Thoracic aorta (tissue), 2 donors: ENCODE measurements at regions not wholly inside any gene's neighbourhood (a gene's known extent, or its start where the extent isn't known, plus 50 kb on each side); places are given as distances from the start of the nearest gene placed in this dataset.

ENCODE experiments used
- ATAC-seq: fragments of 150-250 bp; one replicate; pipeline ENCODE4 v1.8.0; 2017; ENCODE audit warnings: low read depth; ENCODE audit not compliant: insufficient number of reproducible peaks, low FRiP score
- DNase-seq: peaks from one replicate; pipeline ENCODE4 v3.0.0-alpha.2; 2020; ENCODE audit warnings: low spot score
- H3K27ac ChIP-seq, 2 donors: fragments of 200-600 bp; sonication (generic); 1 replicate in 1 of 2; 2 replicates in 1 of 2; pipeline ENCODE4 v1.5.1; 2016; ENCODE audit warnings: mild to moderate bottlenecking in 2 of 2, moderate library complexity in 2 of 2
- H3K27me3 ChIP-seq: fragments of 200-600 bp; sonication (generic); replicated peaks from 2 replicates; pipeline ENCODE4 v1.6.0; 2016; ENCODE audit warnings: mild to moderate bottlenecking; ENCODE audit not compliant: insufficient read depth
- H3K36me3 ChIP-seq: fragments of 200-600 bp; sonication (generic); one replicate; pipeline ENCODE4 v1.5.1; 2016
- H3K4me1 ChIP-seq, 2 donors: fragments of 200-600 bp; sonication (generic); 1 replicate in 1 of 2; 2 replicates in 1 of 2; pipeline versions ENCODE4 v1.5.1 to v1.6.0; 2016; ENCODE audit warnings: low read depth in 2 of 2, mild to moderate bottlenecking in 1 of 2; ENCODE audit not compliant: control insufficient read depth in 1 of 2
- H3K4me3 ChIP-seq: fragments of 200-600 bp; sonication (generic); 2 replicates; pipeline ENCODE4 v1.5.1; 2016; ENCODE audit warnings: mild to moderate bottlenecking
- H3K9me3 ChIP-seq: fragments of 200-600 bp; sonication (generic); 2 replicates; pipeline ENCODE4 v1.5.1; 2016
- TF ChIP-seq, protein P1 (sequence below): fragments of 200-600 bp; sonication (generic); IDR thresholded peaks from one replicate; pipeline ENCODE4 v1.5.1; 2019; ENCODE audit warnings: antibody characterized with exemption

DNA sequence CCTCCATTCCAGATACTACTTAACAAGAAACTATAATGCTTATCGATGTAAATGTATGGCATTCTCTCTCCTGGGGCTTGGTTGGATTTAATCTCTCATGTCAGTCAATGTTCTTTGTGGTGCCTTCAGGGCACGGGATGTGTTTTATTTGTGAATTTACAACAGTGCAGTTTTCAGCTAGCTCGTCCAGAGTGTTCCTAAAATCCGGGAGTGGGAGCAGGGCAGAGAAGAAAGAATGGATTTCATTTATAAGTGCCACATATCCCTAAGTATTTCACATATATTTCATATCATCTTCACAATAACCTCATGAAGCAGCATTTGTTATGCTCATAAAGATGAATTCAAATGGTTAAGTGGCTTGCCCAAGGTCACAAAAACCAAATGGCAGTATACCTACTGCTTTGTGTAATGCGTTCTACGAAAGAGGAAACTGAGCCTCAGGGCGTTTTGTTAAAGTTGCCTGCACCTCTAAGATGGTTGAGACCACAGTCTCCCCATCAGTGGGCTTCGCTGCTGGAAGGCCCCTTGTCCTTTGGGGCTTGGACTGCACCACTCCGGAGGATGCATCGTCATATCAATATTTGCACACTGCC lies 134.7 kb upstream of the MGAT5 start:
- no peak for DNase-seq
- TF ChIP-seq, protein P1, sequence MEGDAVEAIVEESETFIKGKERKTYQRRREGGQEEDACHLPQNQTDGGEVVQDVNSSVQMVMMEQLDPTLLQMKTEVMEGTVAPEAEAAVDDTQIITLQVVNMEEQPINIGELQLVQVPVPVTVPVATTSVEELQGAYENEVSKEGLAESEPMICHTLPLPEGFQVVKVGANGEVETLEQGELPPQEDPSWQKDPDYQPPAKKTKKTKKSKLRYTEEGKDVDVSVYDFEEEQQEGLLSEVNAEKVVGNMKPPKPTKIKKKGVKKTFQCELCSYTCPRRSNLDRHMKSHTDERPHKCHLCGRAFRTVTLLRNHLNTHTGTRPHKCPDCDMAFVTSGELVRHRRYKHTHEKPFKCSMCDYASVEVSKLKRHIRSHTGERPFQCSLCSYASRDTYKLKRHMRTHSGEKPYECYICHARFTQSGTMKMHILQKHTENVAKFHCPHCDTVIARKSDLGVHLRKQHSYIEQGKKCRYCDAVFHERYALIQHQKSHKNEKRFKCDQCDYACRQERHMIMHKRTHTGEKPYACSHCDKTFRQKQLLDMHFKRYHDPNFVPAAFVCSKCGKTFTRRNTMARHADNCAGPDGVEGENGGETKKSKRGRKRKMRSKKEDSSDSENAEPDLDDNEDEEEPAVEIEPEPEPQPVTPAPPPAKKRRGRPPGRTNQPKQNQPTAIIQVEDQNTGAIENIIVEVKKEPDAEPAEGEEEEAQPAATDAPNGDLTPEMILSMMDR: no peak
- no peaks in the 10 kb centered on the region for H3K27me3 ChIP-seq
- no peaks in the 10 kb centered on the region for H3K9me3 ChIP-seq
- H3K36me3 ChIP-seq: no peaks in the 10 kb centered on the region
- H3K4me3 ChIP-seq: peak overlapping the region; percentile 94
- H3K27ac ChIP-seq: peak overlapping the region; percentile 85 to 88
- ATAC-seq: no peak
- H3K4me1 ChIP-seq: peaks cover 28 to 33% of the 10 kb centered on the region in 2 donors

DNA sequence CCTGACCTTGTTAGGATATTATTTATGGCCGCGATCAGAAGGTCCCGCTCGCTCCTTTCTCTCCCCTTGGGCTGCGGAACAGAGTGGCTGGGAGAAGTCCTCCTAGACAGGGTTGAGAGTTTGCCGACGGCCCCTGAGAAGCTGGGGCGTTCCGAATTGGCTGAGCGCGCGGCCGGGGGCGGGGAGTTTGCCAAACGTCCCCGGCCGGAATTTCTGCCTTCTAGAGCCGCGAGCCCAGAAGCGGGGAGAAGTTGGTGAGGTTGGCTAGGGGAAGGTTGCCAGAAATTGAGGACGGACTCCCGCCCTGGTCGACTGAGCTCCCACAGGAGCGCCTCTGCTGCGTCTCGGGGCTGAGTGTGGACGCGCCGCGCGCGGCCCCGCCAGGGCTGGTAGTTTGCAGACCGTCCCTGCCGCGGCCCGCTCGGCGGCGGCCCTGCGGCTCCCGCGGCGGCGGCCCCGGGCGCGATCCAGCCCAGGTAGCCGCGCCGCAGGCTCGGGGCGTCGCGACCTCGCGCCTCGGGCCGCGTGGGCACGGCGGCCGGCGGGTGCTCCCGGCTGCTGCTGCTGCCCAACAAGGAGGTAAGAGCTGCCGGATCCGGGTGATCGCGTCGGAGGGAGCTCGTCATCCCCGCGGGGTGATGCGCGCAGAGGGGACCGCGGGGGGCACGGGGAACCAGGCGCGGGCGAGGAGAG lies 134.0 kb upstream of the MGAT5 start:
- Histone ChIP-seq H3K27ac (peak overlapping the region; percentile 85 to 88), H3K4me1 (peaks cover 28 to 37% of the 10 kb centered on the region in 2 donors), H3K4me3 (peak overlapping the region; percentile 94), H3K36me3 (no peaks in the 10 kb centered on the region), H3K27me3 (no peaks in the 10 kb centered on the region), H3K9me3 (no peaks in the 10 kb centered on the region)
- ATAC-seq (peak; percentile 52), DNase-seq (peak; percentile 60)
- TF ChIP-seq, protein P1: no peak

GRCh38 chr2:134120406-134120732 lies 133.5 kb upstream of the MGAT5 start:
- Histone ChIP-seq H3K4me1 (peaks cover 28 to 37% of the 10 kb centered on the region in 2 donors), H3K9me3 (no peaks in the 10 kb centered on the region), H3K4me3 (peak overlapping the region; percentile 94), H3K36me3 (no peaks in the 10 kb centered on the region), H3K27ac (peak overlapping the region; percentile 85 to 88), H3K27me3 (no peaks in the 10 kb centered on the region)
- no peak for ATAC-seq
- no peak for DNase-seq
- TF ChIP-seq, protein P1: no peak

GRCh38 chr2:134120733-134121630 lies 132.9 kb upstream of the MGAT5 start:
- TF ChIP-seq, protein P1: no peak
- DNase-seq (peak; percentile 21), ATAC-seq (peak; percentile 24)
- H3K4me1 ChIP-seq: peaks cover 28 to 37% of the 10 kb centered on the region in 2 donors
- H3K9me3 ChIP-seq: no peaks in the 10 kb centered on the region
- peak overlapping the region; percentile 94 for H3K4me3 ChIP-seq
- H3K27me3 ChIP-seq: no peaks in the 10 kb centered on the region
- H3K27ac ChIP-seq: peak overlapping the region; percentile 85 to 88
- no peaks in the 10 kb centered on the region for H3K36me3 ChIP-seq

DNA sequence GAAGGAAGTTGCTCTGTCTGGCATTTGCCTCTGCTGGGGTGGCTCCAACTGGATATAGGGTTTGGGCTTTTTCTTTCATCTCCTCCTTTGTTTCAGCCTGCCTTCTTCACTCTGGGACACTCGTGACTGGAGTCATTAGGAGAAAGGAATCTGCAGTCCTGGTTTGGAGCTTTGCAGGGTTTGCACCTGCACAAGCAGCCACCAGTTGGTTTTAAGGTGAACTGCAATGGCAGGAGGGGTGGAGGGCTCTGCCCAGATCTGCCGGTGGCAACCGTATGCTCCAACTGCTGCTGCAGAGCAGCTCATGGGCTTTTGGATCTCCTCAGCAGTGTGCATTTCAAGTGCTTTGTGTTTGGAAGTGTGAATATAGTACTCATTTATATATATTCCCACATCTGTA lies 131.3 kb upstream of the MGAT5 start:
- TF ChIP-seq, protein P1: no peak
- no peak for ATAC-seq
- DNase-seq: no peak
- Histone ChIP-seq H3K9me3 (no peaks in the 10 kb centered on the region), H3K27me3 (no peaks in the 10 kb centered on the region), H3K27ac (no peak overlapping the region), H3K4me1 (peaks cover 28 to 37% of the 10 kb centered on the region in 2 donors), H3K36me3 (no peaks in the 10 kb centered on the region), H3K4me3 (no peak overlapping the region)
